Fibroblast of lung (primary cell): ENCODE measurements at regions not wholly inside any gene's neighbourhood (a gene's known extent, or its start where the extent isn't known, plus 50 kb on each side); places are given as distances from the start of the nearest gene placed in this dataset.

Source experiments
- DNase-seq, 2 donors: peaks; one replicate each; pipeline versions ENCODE4 v3.0.0 to v3.0.0-alpha.2; 2010; ENCODE audit warnings: low read depth in 2 of 2
- H2AFZ ChIP-seq: 2 replicates; pipeline ENCODE4 v1.5.1; 2012; ENCODE audit warnings: low read length, control low read depth, inconsistent platforms
- H3K27ac ChIP-seq: 2 replicates; pipeline ENCODE4 v1.5.1; 2011; ENCODE audit warnings: low read length, control low read depth; ENCODE audit not compliant: insufficient read depth
- H3K27me3 ChIP-seq: 2 replicates; pipeline ENCODE4 v1.5.1; 2011; ENCODE audit warnings: mild to moderate bottlenecking, low read length; ENCODE audit not compliant: control insufficient read depth, insufficient read depth
- H3K36me3 ChIP-seq: 2 replicates; pipeline ENCODE4 v1.5.1; 2011; ENCODE audit warnings: low read length; ENCODE audit not compliant: control insufficient read depth, insufficient read depth
- H3K4me1 ChIP-seq: 2 replicates; pipeline ENCODE4 v1.5.1; 2011; ENCODE audit warnings: low read length; ENCODE audit not compliant: control insufficient read depth, insufficient read depth; ENCODE audit errors: extremely low read depth
- H3K4me2 ChIP-seq: 2 replicates; pipeline ENCODE4 v1.5.1; 2011; ENCODE audit warnings: low read length, control low read depth; ENCODE audit not compliant: insufficient read depth; ENCODE audit errors: extremely low read depth
- H3K4me3 ChIP-seq, 4 experiments: fragments of 200-600 bp in 1 of 4; sonication (generic) in 1 of 4; replicated peaks in 1 of 4; 2 replicates each; pipeline ENCODE4 v1.5.1; 2011 to 2016; ENCODE audit warnings: low read length in 4 of 4, low read depth in 3 of 4, mild to moderate bottlenecking in 3 of 4, control low read depth in 2 of 4, inconsistent platforms in 1 of 4, mixed read lengths in 1 of 4; ENCODE audit not compliant: insufficient read depth in 1 of 4; ENCODE audit errors: control extremely low read depth in 1 of 4
- H3K79me2 ChIP-seq: 2 replicates; pipeline ENCODE4 v1.5.1; 2012; ENCODE audit warnings: mild to moderate bottlenecking, low read length, inconsistent platforms; ENCODE audit not compliant: control insufficient read depth, insufficient read depth
- H3K9ac ChIP-seq: 2 replicates; pipeline ENCODE4 v1.5.1; 2011; ENCODE audit warnings: mild to moderate bottlenecking, low read length, control low read depth; ENCODE audit not compliant: insufficient read depth
- H3K9me3 ChIP-seq: 2 replicates; pipeline ENCODE4 v1.5.1; 2012; ENCODE audit warnings: low read depth, low read length; ENCODE audit not compliant: control insufficient read depth, insufficient read depth
- H4K20me1 ChIP-seq: 2 replicates; pipeline ENCODE4 v1.5.1; 2011; ENCODE audit warnings: low read length; ENCODE audit not compliant: control insufficient read depth, insufficient read depth; ENCODE audit errors: extremely low read depth
- CTCF ChIP-seq, 2 donors: IDR thresholded peaks in 1 of 2; conservative IDR thresholded peaks in 1 of 2; 1 replicate in 1 of 2; 2 replicates in 1 of 2; pipeline ENCODE4 v1.5.1; 2011 to 2012; ENCODE audit warnings: low read length in 2 of 2, control low read depth in 1 of 2, inconsistent platforms in 1 of 2, low read depth in 1 of 2, mild to moderate bottlenecking in 1 of 2
- EZH2 ChIP-seq: IDR thresholded peaks from 2 replicates; pipeline ENCODE4 v1.5.1; 2012; ENCODE audit warnings: low read length, control low read depth, mild to moderate bottlenecking; ENCODE audit errors: missing control alignments

GRCh38 chr14:83909507-83909906, 1620.4 kb upstream of the FLRT2 start:
- no peak for DNase-seq
- Histone ChIP-seq H3K9me3 (no peaks in the 10 kb centered on the region), H3K4me3 (no peak overlapping the region), H3K4me1 (no peaks in the 10 kb centered on the region), H2AFZ (no peak overlapping the region), H3K27ac (no peak overlapping the region), H3K79me2 (no peaks in the 10 kb centered on the region), H3K36me3 (no peaks in the 10 kb centered on the region), H3K4me2 (no peak overlapping the region), H3K9ac (no peak overlapping the region), H4K20me1 (no peaks in the 10 kb centered on the region), H3K27me3 (no peaks in the 10 kb centered on the region)
- TF ChIP-seq EZH2 (no peak), CTCF (conservative IDR thresholded peaks at IDR 0.05 in 1 of 2, IDR thresholded peaks at IDR 0.05 in 1 of 2; ENCODE audit: low read depth in 1 of 2, low read length in 2 of 2) (no peak)

GRCh38 chr14:83912032-83912642, 1617.8 kb upstream of the FLRT2 start:
- Histone ChIP-seq H3K9ac (no peak overlapping the region), H3K27ac (no peak overlapping the region), H3K4me2 (no peak overlapping the region), H3K36me3 (no peaks in the 10 kb centered on the region), H3K27me3 (no peaks in the 10 kb centered on the region), H4K20me1 (no peaks in the 10 kb centered on the region), H3K4me3 (no peak overlapping the region), H3K79me2 (no peaks in the 10 kb centered on the region), H3K4me1 (no peaks in the 10 kb centered on the region), H2AFZ (no peak overlapping the region), H3K9me3 (no peaks in the 10 kb centered on the region)
- no peak for DNase-seq
- no peak for TF ChIP-seq CTCF (conservative IDR thresholded peaks at IDR 0.05 in 1 of 2, IDR thresholded peaks at IDR 0.05 in 1 of 2; ENCODE audit: low read depth in 1 of 2, low read length in 2 of 2)
- no peak for TF ChIP-seq EZH2

GRCh38 chr14:83913476-83913875, 1616.5 kb upstream of the FLRT2 start:
- Histone ChIP-seq H3K79me2 (no peaks in the 10 kb centered on the region), H4K20me1 (no peaks in the 10 kb centered on the region), H2AFZ (no peak overlapping the region), H3K36me3 (no peaks in the 10 kb centered on the region), H3K27me3 (no peaks in the 10 kb centered on the region), H3K4me2 (no peak overlapping the region), H3K9ac (no peak overlapping the region), H3K4me1 (no peaks in the 10 kb centered on the region), H3K4me3 (no peak overlapping the region), H3K27ac (no peak overlapping the region), H3K9me3 (no peaks in the 10 kb centered on the region)
- peak in 1 of 2 donors; percentile 5 for DNase-seq
- TF ChIP-seq CTCF (conservative IDR thresholded peaks at IDR 0.05 in 1 of 2, IDR thresholded peaks at IDR 0.05 in 1 of 2; ENCODE audit: low read depth in 1 of 2, low read length in 2 of 2) (no peak), EZH2 (no peak)
